ENCODE measurements at regions not wholly inside any gene's neighbourhood (a gene's known extent, or its start where the extent isn't known, plus 50 kb on each side); places are given as distances from the start of the nearest gene placed in this dataset.

DNA sequence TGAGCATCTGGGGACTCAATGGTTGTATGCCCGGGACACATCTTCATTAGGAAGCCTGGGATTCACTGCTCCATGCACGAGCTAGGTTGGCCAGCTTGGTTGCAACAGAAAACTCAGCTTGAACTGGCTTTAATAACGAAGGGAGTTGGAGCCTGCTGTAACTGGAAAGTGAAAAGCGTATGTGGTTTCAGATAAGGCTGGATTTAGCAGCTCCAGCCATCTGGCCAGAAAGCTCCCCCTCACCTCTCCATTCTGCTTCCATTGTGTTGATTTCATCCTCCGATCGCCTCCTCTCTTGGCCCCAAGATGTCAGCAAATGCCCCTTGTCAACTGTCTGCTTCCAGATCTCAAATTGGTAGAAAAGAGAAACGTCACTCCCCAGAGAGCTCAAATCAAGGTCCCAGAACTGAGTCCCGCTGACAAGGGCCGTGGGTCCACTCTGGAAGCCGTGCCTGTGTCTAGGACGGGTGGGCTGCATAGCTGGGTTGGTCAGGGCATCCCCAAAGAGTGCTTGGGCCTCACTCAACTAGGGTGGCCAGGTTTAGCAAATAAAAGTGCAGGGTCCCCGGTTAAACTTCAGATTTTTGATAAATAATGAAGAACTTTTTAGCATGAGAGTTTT is 117.0 kb upstream of the PMEPA1 start:
- H4K8ac ChIP-seq (ENCODE audit: extremely low read depth, insufficient read depth, low read length): no peak overlapping the region
- no peaks in the 10 kb centered on the region for H3K79me1 ChIP-seq (ENCODE audit: low read depth, low read length)
- H3K4me1 ChIP-seq (replicated peaks in 1 of 4; ENCODE audit: control insufficient read depth in 3 of 4, insufficient read depth in 4 of 4, low read length in 3 of 4): no peaks in the 10 kb centered on the region
- no peak overlapping the region for H4K91ac ChIP-seq (replicated peaks; ENCODE audit: insufficient read length, low read length)
- no peak overlapping the region for H2BK5ac ChIP-seq (ENCODE audit: low read depth, low read length)
- POLR2A ChIA-PET (ENCODE audit: partially characterized antibody): interaction anchor here (0.8 kb wide), 1 partner anchor 9 kb away, joined by 4 read pairs; no protein-coding TSS in a partner anchor
- no peak overlapping the region for H3K56ac ChIP-seq (replicated peaks; ENCODE audit: insufficient read length, low read depth, low read length)
- no peak for FAIRE-seq
- no peak overlapping the region for H3K4me2 ChIP-seq (ENCODE audit: insufficient read depth in 1 of 2, low read depth in 2 of 2, low read length in 2 of 2)
- H3K9me3 ChIP-seq (ENCODE audit: insufficient read depth in 2 of 2, low read depth in 1 of 2, low read length in 1 of 2): no peaks in the 10 kb centered on the region
- H3K27me3 ChIP-seq (replicated peaks in 1 of 4; ENCODE audit: control insufficient read depth in 3 of 4, extremely low read depth in 1 of 4, insufficient read depth in 3 of 4, low read length in 3 of 4): no peaks in the 10 kb centered on the region
- no peaks in the 10 kb centered on the region for H3K36me3 ChIP-seq (ENCODE audit: control insufficient read depth in 2 of 4, insufficient read depth in 4 of 4, low read length in 3 of 4)
- CTCF ChIA-PET (ENCODE audit: partially characterized antibody): interaction anchor here (1.3 kb wide), 1 partner anchor 207 kb away, joined by 3 read pairs; the partner anchor contains the start of gene ZBP1
- no peak overlapping the region for H3K18ac ChIP-seq (ENCODE audit: extremely low read depth, low read length)
- H3K4ac ChIP-seq (replicated peaks; ENCODE audit: insufficient read length, low read depth, low read length): no peak overlapping the region
- H3K27ac ChIP-seq (ENCODE audit: low read depth, low read length): no peak overlapping the region
- H4K20me1 ChIP-seq (replicated peaks in 1 of 2; ENCODE audit: control insufficient read depth in 1 of 2, insufficient read depth in 2 of 2, low read length in 2 of 2): no peaks in the 10 kb centered on the region
- no peak overlapping the region for H3K23ac ChIP-seq (ENCODE audit: insufficient read length)
- no peak overlapping the region for H2BK20ac ChIP-seq (ENCODE audit: low read length)
- H2BK120ac ChIP-seq (replicated peaks; ENCODE audit: low read depth, low read length): no peak overlapping the region
- no peak overlapping the region for H2BK15ac ChIP-seq (ENCODE audit: low read length)
- no peak overlapping the region for H3K9ac ChIP-seq (replicated peaks in 1 of 4; ENCODE audit: extremely low read depth in 1 of 4, low read depth in 3 of 4, low read length in 3 of 4)
- no peak overlapping the region for H2BK12ac ChIP-seq (ENCODE audit: low read depth, low read length)
- no peak overlapping the region for H2AFZ ChIP-seq (ENCODE audit: low read length)
- no peaks in the 10 kb centered on the region for H3K23me2 ChIP-seq (ENCODE audit: low read depth, low read length)
- no peak overlapping the region for H3K14ac ChIP-seq (ENCODE audit: insufficient read length)
- WGBS, 2 experiments (ENCODE audit: extremely low coverage in 1 of 2, insufficient coverage in 1 of 2, insufficient read length in 1 of 2, insufficient replicate concordance in 2 of 2, low coverage in 1 of 2, low lambda C conversion rate in 2 of 2, missing lambda C conversion rate in 1 of 2): 93% methylated on average over 12 of the region's 12 CpGs; no CpG with 5 or more reads in 1 of the 2 experiments
- DNase-seq (ENCODE audit: low read depth in 1 of 2, low spot score in 2 of 2): no peak
- H3K4me3 ChIP-seq (ENCODE audit: extremely low read depth in 1 of 4, insufficient read depth in 2 of 4, low read depth in 3 of 4, low read length in 4 of 4): no peak overlapping the region
- H4K5ac ChIP-seq (ENCODE audit: insufficient read length, low read depth, low read length): no peak overlapping the region
- no peak overlapping the region for H2AK5ac ChIP-seq (ENCODE audit: low read depth, low read length)
- no peaks in the 10 kb centered on the region for H3K79me2 ChIP-seq (ENCODE audit: control insufficient read depth in 1 of 2, insufficient read depth in 2 of 2, low read length in 2 of 2)
- TF ChIP-seq BRCA1 (IDR thresholded peaks at IDR 0.05; ENCODE audit: low read depth, low read length) (no peak), TAF1 (IDR thresholded peaks at IDR 0.05; ENCODE audit: low read depth, low read length) (no peak), GTF2F1 (IDR thresholded peaks at IDR 0.05; ENCODE audit: borderline replicate concordance, low read depth, low read length) (no peak), CTBP2 (IDR thresholded peaks at IDR 0.05; ENCODE audit: borderline replicate concordance, insufficient read depth, insufficient read length, low read length) (no peak)

Measured in H1 (cell line).